Chondrocyte (in vitro differentiated cells): ENCODE measurements at regions not wholly inside any gene's neighbourhood (a gene's known extent, or its start where the extent isn't known, plus 50 kb on each side); places are given as distances from the start of the nearest gene placed in this dataset.

ENCODE experiments used
- DNase-seq: peaks from one replicate; pipeline ENCODE4 v3.0.0; 2021; ENCODE audit warnings: mixed read lengths, low spot score
- H3K27ac Mint-ChIP-seq: one replicate; pipeline ENCODE4 v1.8.0; 2021; ENCODE audit warnings: mild to moderate bottlenecking, moderate library complexity, mixed read lengths; ENCODE audit not compliant: unreplicated experiment
- H3K27me3 Mint-ChIP-seq: 2 replicates; pipeline ENCODE4 v1.8.0; 2021; ENCODE audit warnings: low read depth, mixed read lengths
- H3K36me3 Mint-ChIP-seq: 2 replicates; pipeline ENCODE4 v1.8.0; 2021; ENCODE audit warnings: low read depth, mixed read lengths
- H3K4me1 Mint-ChIP-seq: 2 replicates; pipeline ENCODE4 v1.8.0; 2021; ENCODE audit warnings: low read depth, mild to moderate bottlenecking, mixed read lengths
- H3K4me3 Mint-ChIP-seq: one replicate; pipeline ENCODE4 v1.8.0; 2021; ENCODE audit warnings: mild to moderate bottlenecking, moderate library complexity, mixed read lengths; ENCODE audit not compliant: unreplicated experiment
- H3K9me3 Mint-ChIP-seq: 2 replicates; pipeline ENCODE4 v1.8.0; 2021; ENCODE audit warnings: low read depth, mixed read lengths
- CTCF ChIP-seq: fragments of 200-600 bp; sonication (generic); IDR thresholded peaks from 2 replicates; pipeline ENCODE4 v1.5.0; 2021; ENCODE audit warnings: antibody characterized with exemption, mild to moderate bottlenecking, moderate library complexity

- Mint-ChIP-seq H3K36me3 (no peaks in the 10 kb centered on the region), H3K9me3 (no peaks in the 10 kb centered on the region), H3K27ac (peak overlapping the region; percentile 27), H3K4me1 (peaks cover 13% of the 10 kb centered on the region), H3K27me3 (no peaks in the 10 kb centered on the region), H3K4me3 (no peak overlapping the region)
- no peak for TF ChIP-seq CTCF
- no peak for DNase-seq
Measured at GRCh38 chr2:9692456-9693195, 61.8 kb upstream of the YWHAQ start.

DNA sequence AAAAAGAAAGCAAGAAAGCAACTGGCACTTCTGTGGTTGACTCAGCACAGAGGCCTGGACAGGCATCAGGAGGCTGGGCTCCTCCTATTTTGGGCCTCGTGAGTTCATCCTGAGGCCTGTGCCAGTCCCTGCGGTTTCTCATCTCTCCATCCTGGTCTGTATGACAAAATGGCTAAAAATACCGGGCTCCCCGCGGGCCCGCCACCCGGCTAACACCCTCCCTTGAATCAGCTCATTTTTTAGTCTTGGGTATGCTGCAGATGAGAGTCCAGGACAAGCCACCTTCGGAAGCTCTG lies 62.3 kb upstream of the YWHAQ start:
- no peak for DNase-seq
- peaks cover 13% of the 10 kb centered on the region for H3K4me1 Mint-ChIP-seq
- H3K4me3 Mint-ChIP-seq: no peak overlapping the region
- no peak for TF ChIP-seq CTCF
- no peaks in the 10 kb centered on the region for H3K9me3 Mint-ChIP-seq
- no peaks in the 10 kb centered on the region for H3K36me3 Mint-ChIP-seq
- H3K27me3 Mint-ChIP-seq: no peaks in the 10 kb centered on the region
- peak overlapping the region; percentile 36 for H3K27ac Mint-ChIP-seq

DNA sequence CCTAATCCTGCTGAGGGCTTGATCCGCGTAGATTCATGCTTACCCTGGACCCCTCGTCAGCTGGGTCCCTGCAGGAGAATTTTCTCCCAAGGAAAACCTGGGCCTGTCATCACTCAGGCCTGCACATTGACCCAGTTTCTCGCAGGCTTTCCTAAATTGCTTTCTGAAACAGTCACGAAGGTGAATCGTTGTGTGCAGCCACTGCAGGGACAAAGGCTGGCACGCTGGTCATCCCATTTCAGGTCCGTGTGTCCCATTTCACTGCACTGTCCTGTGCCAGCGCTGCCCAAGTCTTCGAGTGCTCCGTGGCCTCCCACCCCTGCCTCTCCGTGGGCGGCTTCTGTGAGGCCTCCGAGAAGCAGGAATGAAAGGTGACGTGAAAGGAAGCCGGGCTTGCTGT lies 62.8 kb upstream of the YWHAQ start:
- Mint-ChIP-seq H3K27me3 (no peaks in the 10 kb centered on the region), H3K4me3 (no peak overlapping the region), H3K9me3 (no peaks in the 10 kb centered on the region), H3K27ac (no peak overlapping the region), H3K4me1 (peaks cover 13% of the 10 kb centered on the region), H3K36me3 (no peaks in the 10 kb centered on the region)
- TF ChIP-seq CTCF: no peak
- no peak for DNase-seq

DNA sequence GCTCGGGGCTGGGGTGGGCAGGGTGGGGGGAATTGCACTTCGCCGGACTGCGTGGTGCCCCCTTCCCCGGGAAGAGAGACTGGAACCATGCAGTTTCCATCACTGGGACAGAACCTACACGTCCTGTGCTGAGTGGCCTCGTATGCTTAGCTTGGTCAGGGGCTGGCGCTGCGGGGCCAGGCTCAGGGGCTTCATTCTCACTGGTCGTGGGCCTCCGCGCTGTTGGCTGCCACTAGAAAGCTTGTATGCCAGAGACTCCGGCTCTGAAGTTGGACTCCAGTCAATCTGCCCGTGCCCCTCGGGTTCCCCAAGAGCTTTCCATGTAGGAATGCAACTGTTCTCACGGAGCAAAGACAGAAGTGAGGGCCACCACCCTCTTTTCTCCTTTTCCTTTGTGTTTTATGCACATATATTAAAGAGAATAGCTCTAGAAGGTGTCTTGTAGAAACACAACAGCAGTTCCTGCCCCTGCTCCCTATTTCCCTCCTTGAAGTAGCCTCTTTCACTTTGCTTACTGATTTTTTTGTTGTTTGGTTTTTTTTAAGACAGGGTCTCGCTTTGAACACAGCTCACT lies 64.0 kb upstream of the YWHAQ start:
- Mint-ChIP-seq H3K27me3 (no peaks in the 10 kb centered on the region), H3K36me3 (no peaks in the 10 kb centered on the region), H3K4me3 (no peak overlapping the region), H3K27ac (no peak overlapping the region), H3K4me1 (peaks cover 21% of the 10 kb centered on the region), H3K9me3 (no peaks in the 10 kb centered on the region)
- DNase-seq: no peak
- no peak for TF ChIP-seq CTCF

DNA sequence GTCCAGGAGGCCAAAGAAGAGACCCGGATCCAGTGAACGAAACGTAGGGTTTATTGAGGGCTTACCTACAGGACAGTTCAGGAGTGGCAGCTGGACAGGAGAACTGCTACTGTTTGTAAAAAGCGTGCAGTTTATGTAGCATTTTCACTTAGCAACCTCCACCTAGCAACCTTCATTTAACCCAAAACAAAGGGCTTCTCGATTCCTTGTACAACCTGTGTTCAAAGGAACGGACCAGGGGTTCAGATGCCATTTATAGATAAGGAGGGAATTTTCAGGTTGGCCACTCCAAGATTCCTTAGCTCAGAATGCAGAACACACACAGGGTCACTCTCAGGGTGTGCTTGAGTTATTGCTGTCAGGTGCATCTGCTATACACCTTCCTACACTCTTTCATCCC lies 65.1 kb upstream of the YWHAQ start:
- no peak overlapping the region for H3K27ac Mint-ChIP-seq
- peaks cover 26% of the 10 kb centered on the region for H3K4me1 Mint-ChIP-seq
- no peak for DNase-seq
- no peak for TF ChIP-seq CTCF
- H3K36me3 Mint-ChIP-seq: no peaks in the 10 kb centered on the region
- H3K27me3 Mint-ChIP-seq: no peaks in the 10 kb centered on the region
- no peak overlapping the region for H3K4me3 Mint-ChIP-seq
- no peaks in the 10 kb centered on the region for H3K9me3 Mint-ChIP-seq
